Omental fat pad (tissue), 3 donors: ENCODE measurements at regions not wholly inside any gene's neighbourhood (a gene's known extent, or its start where the extent isn't known, plus 50 kb on each side); places are given as distances from the start of the nearest gene placed in this dataset.

ENCODE experiments used
- ATAC-seq: fragments of 150-250 bp; one replicate; pipeline ENCODE4 v1.9.1; 2016; ENCODE audit warnings: mild to moderate bottlenecking, moderate library complexity; ENCODE audit not compliant: low FRiP score
- DNase-seq: peaks from one replicate; pipeline ENCODE4 v3.0.0-alpha.2; 2019; ENCODE audit warnings: low spot score
- CTCF ChIP-seq, 3 donors: fragments of 450-650 bp; IDR thresholded peaks; one replicate each; pipeline ENCODE4 v1.5.1; 2016 to 2017; ENCODE audit warnings: antibody characterized with exemption in 3 of 3, mild to moderate bottlenecking in 3 of 3, moderate library complexity in 2 of 3

GRCh38 chr3:29215948-29216347, 64.9 kb upstream of the RBMS3 start:
- DNase-seq (no peak), ATAC-seq (no peak)
- no peak for TF ChIP-seq CTCF (IDR thresholded peaks at IDR 0.05)

GRCh38 chr3:29226706-29227105, 54.2 kb upstream of the RBMS3 start:
- DNase-seq (no peak), ATAC-seq (no peak)
- TF ChIP-seq CTCF (IDR thresholded peaks at IDR 0.05), result no peak

GRCh38 chr3:29227307-29227706, 53.6 kb upstream of the RBMS3 start:
- no peak for DNase-seq
- no peak for TF ChIP-seq CTCF (IDR thresholded peaks at IDR 0.05)
- no peak for ATAC-seq
